Activated CD8-positive, alpha-beta memory T cell treated with anti-CD3 and anti-CD28 coated beads, Interleukin-2, amount 50 U/mL, for 4 hours (primary cell): ENCODE measurements at regions not wholly inside any gene's neighbourhood (a gene's known extent, or its start where the extent isn't known, plus 50 kb on each side); places are given as distances from the start of the nearest gene placed in this dataset.
"Not testable (repeated sequence)": the region's sequence is repeated elsewhere in the genome, so short reads cannot be mapped to it uniquely, and the experiment has no call there.

Experiments
- DNase-seq: peaks from one replicate; pipeline ENCODE4 v3.0.0-alpha.2; 2020

DNA sequence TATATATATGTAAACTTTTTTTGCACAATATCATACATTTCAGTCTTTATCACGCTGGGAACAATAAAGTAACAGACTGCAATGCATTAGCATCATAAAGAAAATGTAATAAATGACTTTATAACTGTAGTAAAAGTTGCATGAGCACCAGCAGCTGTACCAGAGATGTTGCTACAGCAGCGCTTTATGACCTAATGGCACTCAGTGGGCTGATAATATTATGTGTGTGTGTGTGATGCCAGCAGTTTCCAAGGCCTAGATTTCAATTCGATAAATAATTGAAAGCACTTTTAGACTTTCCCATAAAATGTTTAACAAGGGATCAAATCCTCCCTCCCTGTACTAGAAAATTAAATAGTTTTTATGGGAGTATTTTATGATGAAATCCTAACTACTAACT lies 367.6 kb upstream of the AGA start:
- DNase-seq: no peak

DNA sequence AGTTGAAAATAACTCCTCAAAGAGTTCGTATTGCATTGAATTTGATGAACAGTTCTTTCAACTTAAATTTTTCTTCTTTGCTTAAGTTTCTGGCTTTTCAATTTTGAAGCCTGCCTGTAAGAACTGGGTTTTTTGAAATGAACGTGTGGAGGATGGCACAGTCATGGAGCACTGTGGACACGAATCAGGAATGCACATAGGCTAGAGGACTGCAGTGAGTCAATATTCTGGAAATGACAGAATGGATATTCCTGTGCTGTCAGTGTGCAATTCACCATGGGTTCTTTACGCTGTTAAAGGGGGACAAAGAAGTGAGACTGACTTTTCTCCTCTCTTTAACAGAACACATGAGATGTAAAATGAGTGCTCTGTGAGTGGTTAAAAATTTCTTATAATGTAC lies 368.0 kb upstream of the AGA start:
- no peak for DNase-seq

DNA sequence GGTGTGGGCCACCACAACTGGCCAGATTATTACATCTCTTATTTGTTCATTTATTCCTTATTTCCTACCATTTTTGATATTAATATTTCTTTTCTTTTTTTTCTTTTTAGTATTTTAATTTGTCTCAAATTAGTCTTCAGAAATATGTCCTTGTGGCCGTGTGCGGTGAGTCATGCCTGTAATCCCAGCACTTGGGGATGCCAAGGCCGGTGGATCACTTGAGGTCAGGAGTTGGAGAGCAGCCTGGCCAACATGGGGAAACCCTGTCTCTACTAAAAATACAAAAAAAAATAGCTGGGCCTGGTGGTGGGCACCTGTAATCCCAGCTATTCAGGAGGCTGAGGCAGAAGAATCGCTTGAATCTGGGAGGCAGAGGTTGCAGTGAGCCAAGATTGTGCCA lies 376.2 kb upstream of the AGA start:
- not testable (repeated sequence) for DNase-seq

DNA sequence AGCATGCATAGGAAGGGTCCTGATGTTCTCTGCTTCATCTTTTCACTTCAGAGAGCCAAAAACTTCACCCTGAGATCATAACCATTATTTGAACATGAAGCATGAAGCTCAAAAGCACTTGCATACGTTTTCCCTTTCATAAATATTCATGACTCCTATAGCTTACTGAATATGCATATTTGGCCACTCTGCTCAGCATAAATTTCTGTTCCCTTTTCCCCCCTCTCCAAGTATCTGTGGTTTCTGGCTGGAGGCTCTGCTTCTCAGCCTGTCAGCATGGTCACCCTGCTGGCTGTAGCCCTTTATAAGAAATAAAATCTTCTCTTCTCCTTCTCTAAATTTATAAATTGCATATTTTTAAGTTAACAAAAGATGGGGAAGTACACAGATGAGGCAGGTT lies 384.7 kb upstream of the AGA start:
- no peak for DNase-seq

DNA sequence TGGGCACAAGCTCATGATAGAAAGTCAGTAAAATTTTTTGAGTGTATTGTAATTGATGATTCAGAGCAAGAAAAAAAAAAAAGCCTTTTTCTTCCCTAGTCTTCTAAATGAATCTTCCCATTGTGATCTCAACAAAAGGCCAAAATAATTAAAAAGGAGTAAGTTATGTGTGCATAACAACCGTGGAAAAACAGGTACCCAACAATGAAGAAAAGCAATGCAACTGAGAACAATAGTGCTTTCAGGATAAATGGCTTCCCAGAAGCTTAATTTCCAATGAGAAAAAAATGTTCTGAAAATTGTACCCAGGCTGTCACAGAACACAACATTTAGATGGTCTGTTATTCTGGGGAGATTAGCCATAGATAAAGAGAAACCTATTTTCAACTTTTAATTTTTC lies 399.0 kb upstream of the AGA start:
- DNase-seq: no peak

DNA sequence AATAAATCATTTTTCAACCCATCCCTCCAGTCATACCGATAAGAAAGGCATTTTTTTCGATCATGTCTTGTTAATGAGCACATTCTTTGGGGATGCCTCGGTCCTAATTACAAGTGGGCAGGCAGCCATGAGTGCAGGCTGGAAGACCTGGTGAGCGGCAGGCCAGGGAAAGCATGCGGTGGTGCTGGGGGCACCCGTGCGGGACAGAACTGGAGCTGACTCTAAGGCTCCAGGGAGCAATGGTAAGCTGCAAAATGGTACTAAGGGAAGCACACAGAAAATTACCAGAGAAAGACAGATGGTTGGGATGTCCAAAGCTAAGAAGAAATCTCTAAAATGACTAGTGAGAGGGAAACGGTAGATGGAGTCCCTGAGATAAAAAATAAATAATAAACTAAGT lies 411.0 kb upstream of the AGA start:
- no peak for DNase-seq

DNA sequence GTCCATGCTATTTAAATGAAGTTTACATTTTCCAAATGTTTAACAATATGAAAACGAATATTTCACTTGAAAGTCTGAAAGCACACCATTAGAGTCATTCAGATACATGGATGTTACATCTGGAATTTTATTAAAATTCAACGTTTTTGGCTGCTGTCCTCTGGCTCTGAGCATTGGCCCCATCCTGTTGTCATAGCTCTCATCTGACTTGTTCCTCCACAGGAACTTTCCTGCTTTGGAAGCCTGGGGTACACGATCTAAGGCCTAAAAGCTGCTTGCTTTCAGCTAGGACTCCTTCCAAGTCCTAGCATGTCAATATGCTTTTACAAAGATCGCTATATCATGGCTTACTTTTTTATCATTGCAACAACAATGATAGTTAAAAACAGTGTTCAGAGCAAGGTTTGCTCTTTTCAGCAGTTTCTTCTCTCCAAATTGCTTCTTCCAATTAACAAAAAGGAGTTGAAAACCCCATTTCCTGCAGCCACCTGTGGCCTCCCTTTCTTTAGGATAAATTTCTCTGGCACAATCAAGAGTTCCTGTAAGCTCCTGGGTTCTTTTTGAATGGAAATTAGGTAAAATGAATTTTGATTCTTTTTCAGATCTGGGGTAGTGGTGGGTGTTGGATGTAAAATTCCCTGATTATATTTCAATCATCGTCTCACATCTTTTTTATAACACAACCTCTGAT lies 413.4 kb upstream of the AGA start:
- no peak for DNase-seq

DNA sequence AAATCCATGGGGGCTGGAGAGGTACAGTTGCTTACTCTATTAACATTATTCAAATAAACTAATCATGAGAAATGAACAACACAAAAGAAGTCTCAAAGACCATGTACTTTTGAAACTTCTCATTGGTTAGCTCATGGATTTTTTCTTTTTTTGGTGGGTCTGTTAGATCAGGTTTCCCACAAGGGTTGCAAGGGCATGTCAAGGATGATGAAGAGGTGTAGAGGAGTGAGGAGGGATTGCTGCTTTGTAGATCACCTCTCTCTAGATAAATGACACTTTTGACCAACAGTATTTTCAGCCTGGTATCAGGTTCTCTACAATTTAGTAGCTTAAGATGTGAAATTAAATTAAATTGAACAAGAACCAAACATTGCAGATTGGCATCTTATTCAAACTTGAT lies 417.9 kb upstream of the AGA start:
- DNase-seq: no peak

DNA sequence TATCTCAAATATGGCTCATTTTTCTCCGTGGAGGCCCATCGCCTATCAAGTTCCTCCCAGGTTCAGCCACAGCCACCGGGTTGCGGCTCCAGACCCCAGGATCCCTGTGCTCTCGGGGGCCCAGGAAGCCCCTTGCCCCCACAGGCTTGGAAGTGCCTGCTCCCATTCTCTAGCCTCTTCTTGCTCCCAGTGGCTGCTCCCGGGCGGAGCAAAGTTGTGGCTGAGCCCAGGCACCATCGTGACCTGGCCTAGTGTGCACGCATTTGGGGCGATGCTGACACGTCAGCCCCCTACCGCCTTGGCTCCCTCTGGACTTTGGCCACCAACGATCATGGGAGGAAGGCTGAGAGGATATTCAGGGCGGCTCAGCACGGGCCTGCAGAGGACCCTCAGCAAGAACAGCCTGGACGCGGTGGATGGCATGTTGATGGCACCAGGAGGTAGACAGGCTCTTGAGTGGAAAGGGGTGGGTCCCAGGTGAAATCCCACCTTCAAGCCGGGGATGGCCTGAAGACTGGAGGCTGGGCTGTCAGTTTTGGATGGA lies 419.4 kb upstream of the AGA start:
- DNase-seq: no peak

DNA sequence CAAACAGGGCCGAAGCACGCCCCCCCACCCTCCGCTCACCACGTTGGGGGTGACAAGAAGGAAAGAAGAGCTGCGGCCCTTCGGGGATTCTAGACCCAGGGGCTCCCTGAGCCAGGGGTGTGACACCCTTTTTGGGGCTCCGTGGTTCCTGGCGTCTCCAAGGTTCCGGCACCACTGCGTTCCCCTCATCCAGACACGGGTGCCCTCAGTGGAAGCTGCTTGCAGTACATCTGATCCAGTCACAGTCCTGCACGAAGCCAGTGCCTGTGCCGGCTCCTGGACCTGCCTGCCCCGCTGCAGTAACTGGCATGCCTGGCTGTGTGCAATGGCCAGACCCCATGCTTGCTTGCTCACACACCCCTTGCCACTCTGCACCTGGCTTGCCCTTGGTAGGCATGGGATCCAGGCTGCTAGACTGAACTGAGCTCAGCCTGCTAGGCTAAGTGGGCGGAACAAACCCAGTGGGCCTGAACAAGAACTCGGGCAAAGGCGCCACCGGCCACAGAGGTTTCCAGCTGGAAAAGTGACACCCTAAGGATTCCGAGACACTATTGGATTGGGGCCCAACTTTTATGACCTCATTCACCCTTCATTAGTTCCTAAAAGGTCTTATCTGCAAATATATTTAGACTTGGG lies 420.4 kb upstream of the AGA start:
- no peak for DNase-seq

DNA sequence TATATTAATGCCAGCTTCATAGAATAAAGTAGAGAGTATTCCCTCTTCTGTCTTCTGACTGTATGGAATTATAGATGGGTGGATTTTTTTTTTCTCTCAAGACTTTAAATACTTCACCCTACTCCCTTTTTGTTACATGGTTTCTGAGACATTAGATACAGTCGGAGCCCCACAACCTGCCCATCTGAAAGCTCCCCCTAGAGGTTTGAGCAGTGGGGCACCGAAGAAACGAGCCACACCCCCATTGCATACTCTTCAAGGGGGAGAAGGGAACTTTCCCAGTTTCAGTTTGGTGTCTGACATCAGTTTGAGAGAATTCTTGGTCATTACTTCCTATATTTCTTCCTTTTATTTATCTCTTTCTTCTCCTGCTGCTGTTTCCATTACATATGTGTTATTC lies 437.6 kb upstream of the AGA start:
- no peak for DNase-seq

DNA sequence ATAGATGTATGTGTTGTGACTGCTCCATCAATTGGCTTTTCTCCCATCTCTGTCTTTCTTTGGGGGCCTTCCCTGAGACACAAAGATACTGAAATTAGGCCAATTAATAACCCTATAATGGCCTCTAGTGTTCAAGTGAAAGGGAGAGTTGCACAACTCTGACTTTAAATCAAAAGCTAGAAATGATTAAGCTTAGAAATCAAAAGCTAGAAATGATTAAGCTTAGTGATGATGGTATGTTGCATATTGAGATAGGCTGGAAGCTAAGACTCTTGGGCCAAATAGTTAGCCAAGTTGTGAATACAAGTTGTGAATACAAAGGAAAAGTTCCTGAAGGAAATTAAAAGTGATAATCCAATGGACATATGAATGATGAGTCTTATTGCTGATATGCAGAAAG lies 452.9 kb upstream of the AGA start:
- no peak for DNase-seq

DNA sequence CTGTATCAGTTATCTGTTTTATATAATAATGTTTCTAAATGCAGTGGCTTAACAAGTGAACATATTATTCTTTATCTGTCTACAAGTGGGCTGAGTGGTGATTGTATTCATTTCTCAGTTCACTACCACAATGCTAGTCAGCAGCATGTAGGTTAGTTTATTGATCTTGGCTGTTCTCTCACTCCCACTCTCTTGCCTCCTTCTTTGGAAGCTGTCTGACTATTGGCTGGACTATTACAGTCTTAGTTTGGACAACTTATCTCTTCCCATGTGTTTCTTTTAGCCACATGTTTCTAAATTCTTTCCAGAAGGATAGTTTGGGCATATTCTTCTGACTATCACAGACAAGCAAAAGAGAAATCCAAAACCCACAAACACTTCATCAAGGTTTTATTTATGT lies 459.5 kb upstream of the AGA start:
- DNase-seq: no peak

DNA sequence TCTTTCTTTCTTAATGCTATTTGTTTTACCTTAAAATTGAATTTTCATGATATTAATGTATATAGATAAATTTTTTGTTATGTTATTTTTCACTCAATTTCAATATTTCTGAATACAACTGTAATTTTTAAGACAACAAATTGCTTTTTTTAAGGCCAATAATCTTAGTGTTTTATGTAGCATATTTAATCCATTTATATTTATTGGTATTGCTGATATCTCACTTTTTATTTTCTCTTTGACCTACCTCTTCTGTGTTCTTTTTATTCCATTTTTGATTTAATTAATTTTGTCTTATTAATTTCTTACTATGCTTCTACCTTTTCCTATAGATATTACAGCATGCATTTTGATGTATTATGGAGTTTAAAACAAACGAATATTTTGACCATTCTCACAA lies 460.1 kb upstream of the AGA start:
- DNase-seq: no peak

DNA sequence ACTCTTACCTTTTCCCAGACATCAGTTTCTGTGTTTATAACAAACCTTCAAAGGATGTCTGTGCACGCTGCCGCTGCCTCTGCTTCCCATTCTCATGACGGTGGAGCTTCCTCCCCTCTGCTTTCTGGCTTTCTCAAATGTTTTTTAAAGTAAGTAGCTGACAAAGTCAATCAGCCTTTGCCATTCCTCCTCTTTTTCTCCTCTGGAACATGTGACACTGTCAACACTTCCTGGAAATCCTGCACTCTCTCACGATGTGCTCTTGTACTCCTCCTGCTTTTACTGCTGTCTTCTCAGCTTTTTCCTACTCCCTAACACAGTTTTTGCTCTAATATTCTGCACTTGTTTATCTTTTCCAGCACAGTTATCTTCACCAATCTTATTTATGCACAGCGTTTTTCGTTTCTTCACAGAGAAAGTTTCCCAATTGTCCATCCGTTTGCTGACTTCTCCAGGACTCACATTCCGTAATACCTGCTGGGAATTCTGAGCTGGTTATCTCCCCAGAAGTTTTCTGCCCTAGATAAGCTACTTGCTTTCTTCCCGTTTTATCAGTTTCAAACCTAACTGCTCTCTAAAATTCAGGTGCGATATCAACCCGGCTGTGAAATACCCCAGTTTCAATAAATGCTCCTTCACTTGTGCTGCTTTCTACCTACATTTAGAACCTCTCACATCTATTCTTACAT lies 465.6 kb upstream of the AGA start:
- no peak for DNase-seq

DNA sequence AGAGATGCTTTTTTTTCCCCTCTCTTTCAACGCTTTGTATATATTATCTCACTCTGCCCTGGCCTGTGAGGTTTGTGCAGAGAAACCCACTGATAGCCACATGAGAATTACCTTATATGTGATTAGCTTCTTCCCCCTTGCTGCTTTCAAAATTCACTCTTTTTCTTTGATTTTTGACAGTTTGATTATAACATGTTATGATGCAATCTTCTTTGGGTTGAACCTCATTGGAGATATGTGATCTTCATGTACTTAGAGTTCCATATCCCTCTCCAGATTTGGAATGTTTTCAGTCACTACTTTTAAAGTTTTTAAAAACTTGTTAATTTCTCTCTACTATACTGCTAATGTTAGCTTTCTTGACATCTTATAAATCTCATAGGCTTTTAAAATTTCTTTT lies 479.5 kb upstream of the AGA start:
- DNase-seq: no peak

DNA sequence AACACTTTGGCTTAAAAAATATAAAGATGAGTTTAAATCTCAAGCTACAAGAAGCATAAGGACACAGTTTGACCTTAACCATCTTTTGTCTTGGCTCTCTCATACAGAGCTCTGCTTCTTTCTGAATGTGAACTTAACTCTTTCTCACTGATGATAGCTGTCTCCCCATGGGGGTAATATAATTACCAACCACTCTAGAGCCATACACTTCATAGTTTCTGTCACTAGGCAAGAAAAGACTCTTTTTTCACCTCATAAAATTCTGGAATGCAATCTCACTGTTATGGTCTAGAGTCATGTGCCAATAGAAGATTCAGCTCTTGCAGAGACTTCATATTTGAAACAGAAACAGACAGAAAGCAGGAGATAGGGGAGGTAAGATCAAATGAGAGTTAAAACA lies 481.7 kb upstream of the AGA start:
- DNase-seq: no peak

DNA sequence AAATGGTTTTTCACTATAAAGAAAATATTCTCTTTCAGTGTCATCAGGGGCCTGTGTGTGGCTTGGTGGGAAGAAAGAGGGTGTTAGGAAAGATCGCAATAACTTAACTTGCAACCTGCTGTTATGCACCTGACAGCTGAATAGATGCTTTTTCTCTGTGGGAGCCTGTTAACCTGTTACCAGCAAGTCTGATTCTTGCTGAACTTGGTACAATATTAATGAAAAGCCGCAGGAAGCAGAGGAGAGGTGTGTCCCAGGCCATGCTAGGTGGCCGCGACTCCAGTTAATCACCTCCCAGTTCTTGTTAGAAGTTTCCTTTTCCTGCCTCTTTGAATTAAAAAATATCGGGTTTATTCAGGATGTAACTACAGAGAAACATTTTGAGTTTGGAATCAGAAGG lies 494.8 kb upstream of the AGA start:
- DNase-seq: no peak

DNA sequence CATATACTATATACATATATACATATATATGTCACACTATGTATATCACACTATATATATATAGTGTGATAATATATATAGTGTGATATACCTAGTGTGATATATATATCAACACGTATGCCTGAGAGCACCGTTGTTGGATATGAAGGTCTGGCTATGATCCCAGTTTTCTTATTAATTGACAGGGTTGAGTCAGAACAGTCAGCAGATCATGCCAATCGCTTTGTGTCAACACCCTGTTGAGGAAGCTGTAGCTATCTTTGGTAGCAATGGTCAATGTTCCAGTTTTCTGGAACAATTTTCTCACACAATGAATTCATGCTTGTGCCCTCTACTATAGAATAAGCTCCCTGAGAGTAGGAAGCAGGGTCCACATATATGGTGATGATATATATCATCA lies 496.0 kb upstream of the AGA start:
- DNase-seq: no peak

DNA sequence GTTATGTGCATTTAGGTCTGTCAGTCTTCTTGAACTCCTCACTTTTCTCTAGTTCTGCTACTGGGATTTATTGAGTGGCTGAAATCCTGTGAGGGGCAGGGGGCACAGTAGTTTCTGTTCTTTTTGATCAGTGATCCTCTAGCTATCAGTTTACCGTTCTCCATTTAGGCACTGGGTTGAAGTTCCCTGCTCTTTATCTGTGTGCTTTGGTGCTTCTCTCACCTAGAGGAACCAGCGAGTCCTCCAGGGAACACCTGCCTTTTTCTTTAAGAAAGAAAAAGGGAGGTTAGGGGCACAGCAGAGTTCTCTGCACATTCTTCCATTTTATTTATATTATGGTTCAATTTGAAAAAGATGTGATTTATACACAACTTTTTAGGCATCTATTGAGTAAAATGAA lies 503.0 kb upstream of the AGA start:
- DNase-seq: no peak

DNA sequence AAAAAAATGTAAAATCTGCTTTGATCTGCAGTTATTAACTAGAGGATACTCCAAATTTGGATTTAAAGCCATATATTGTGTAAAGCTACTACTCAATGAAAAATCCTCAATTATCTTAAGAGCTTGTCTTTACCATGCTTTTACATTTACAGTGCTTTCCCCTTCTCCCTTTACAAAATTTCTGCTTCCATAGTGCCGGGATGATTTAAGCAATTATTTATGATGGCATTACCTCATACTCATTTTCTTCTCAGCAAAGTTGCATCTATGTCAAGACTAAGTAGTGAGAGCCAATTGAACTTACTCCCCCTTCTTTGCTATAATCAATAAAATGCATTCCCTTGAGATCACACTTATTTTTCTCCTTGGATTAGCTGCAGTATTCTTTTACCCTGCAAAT lies 505.4 kb upstream of the AGA start:
- no peak for DNase-seq

DNA sequence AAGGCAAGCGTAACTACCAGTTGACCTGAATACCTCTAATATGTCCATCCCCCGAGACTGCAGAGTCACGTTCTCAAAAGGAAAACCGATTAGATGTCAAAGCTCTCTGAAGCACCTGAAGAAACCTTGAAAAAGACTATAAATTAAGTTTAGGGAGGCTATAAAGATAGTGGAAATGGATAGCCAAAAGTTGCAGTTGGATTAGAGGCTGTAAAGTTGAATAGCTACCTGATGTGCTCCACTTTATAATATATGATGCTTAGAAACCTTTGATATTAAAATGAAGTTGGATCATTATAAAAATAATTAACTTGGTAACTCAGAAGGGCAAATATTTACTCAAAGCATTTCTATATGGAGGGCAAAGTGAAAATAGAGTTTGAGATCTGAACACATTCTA lies 506.6 kb upstream of the AGA start:
- DNase-seq: no peak

DNA sequence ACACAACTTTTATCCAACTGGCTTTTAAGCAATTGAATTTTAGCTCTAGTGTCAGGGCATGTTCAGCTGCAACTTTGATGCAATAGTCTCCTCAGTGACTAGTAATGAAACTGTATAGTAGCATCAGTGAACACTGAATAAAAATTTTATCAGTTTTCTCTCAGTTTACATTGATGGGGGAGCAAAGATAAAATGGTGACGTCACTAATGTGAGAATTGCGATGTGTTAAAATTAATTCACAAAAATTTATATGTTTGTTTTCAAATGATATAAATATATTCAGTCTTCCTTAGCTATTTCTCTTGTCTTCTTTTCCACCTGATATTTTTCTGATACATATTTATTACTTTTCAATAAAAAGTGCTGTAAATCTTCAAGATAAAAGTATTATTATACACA lies 508.8 kb upstream of the AGA start:
- DNase-seq: no peak

DNA sequence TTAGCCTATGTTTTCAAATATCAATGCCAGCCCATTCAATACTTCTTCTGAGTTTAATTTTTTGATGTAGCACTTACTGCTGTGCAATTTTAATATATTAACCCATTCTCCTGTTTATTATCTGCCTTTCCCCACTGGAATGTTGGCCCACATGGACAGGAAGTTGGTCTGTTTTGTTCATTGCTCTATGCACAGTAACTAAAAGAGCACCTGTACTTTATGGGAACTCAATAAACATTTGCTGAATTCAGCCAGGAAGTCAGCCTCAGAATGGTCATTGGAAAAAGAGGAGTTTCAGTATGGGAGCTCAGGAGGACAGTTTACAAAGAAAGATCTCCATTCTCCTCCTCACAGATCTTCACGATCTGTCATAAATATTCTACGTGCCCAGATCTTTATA lies 510.5 kb upstream of the AGA start:
- DNase-seq: no peak
